PC-9 (cell line): ENCODE measurements at regions not wholly inside any gene's neighbourhood (a gene's known extent, or its start where the extent isn't known, plus 50 kb on each side); places are given as distances from the start of the nearest gene placed in this dataset.
"Not testable (repeated sequence)": the region's sequence is repeated elsewhere in the genome, so short reads cannot be mapped to it uniquely, and the experiment has no call there.

Experiments
- EZH2 ChIP-seq: fragments of 200-600 bp; sonication (generic); IDR thresholded peaks from 2 replicates; pipeline ENCODE4 v1.8.0; 2017; ENCODE audit warnings: antibody characterized with exemption, low read depth
- TF ChIP-seq, protein P1 (sequence below): fragments of 200-600 bp; sonication (generic); conservative IDR thresholded peaks from 2 replicates; pipeline ENCODE4 v1.6.1; 2017; ENCODE audit warnings: mixed run types, antibody characterized with exemption, mild to moderate bottlenecking, moderate library complexity

DNA sequence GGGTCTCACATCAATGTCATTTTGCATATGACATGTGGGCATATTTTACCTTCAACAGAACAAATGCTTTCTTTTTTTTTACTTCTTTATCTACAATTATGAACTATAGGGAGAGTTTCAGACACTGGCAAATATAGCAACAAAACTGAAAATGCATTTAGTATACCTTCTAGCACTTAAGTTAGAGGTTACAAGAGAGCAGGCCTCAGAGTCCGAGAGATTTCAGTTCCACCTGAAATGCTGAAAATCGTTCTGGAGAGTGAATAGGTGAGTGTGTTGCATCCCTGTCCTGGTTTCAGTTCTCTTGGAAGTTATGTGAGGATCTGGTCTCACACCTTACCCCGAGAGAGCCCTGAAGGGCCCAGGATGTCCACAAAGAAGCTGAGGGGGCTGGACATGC is 337.8 kb upstream of the FRG1 start:
- TF ChIP-seq, protein P1, sequence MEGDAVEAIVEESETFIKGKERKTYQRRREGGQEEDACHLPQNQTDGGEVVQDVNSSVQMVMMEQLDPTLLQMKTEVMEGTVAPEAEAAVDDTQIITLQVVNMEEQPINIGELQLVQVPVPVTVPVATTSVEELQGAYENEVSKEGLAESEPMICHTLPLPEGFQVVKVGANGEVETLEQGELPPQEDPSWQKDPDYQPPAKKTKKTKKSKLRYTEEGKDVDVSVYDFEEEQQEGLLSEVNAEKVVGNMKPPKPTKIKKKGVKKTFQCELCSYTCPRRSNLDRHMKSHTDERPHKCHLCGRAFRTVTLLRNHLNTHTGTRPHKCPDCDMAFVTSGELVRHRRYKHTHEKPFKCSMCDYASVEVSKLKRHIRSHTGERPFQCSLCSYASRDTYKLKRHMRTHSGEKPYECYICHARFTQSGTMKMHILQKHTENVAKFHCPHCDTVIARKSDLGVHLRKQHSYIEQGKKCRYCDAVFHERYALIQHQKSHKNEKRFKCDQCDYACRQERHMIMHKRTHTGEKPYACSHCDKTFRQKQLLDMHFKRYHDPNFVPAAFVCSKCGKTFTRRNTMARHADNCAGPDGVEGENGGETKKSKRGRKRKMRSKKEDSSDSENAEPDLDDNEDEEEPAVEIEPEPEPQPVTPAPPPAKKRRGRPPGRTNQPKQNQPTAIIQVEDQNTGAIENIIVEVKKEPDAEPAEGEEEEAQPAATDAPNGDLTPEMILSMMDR: not testable (repeated sequence)
- TF ChIP-seq EZH2: not testable (repeated sequence)
